HFFc6 (cell line): ENCODE measurements at regions not wholly inside any gene's neighbourhood (a gene's known extent, or its start where the extent isn't known, plus 50 kb on each side); places are given as distances from the start of the nearest gene placed in this dataset.

Experiments
- DNase-seq: peaks from one replicate; pipeline ENCODE4 v3.0.0-alpha.2; 2018
- H3K27ac Mint-ChIP-seq: 2 replicates; pipeline ENCODE4 v1.8.0; 2020; ENCODE audit warnings: mild to moderate bottlenecking, mixed read lengths
- H3K27me3 Mint-ChIP-seq: 2 replicates; pipeline ENCODE4 v1.8.0; 2021; ENCODE audit warnings: mild to moderate bottlenecking, moderate library complexity, mixed read lengths; ENCODE audit not compliant: insufficient read depth
- H3K36me3 Mint-ChIP-seq: 2 replicates; pipeline ENCODE4 v1.8.0; 2021; ENCODE audit warnings: low read depth, mixed read lengths
- H3K4me1 Mint-ChIP-seq: 2 replicates; pipeline ENCODE4 v1.8.0; 2020; ENCODE audit warnings: low read depth, mixed read lengths
- H3K4me3 Mint-ChIP-seq: 2 replicates; pipeline ENCODE4 v1.8.0; 2020; ENCODE audit warnings: mild to moderate bottlenecking, moderate library complexity, mixed read lengths
- H3K9me3 Mint-ChIP-seq: 2 replicates; pipeline ENCODE4 v1.8.0; 2020; ENCODE audit warnings: mild to moderate bottlenecking, mixed read lengths
- CTCF ChIP-seq: fragments of 200-600 bp; sonication (generic); IDR thresholded peaks from 2 replicates; pipeline ENCODE4 v1.5.0; 2021; ENCODE audit warnings: antibody characterized with exemption, mild to moderate bottlenecking

GRCh38 chr7:67599331-67600062 lies 602.9 kb downstream of the TYW1 start:
- Mint-ChIP-seq H3K4me1 (no peaks in the 10 kb centered on the region), H3K4me3 (no peak overlapping the region), H3K36me3 (no peaks in the 10 kb centered on the region; the same call in 1 of the 2 replicates), H3K27ac (no peak overlapping the region), H3K27me3 (0 out of 2 replicates have a peak, but pooled peaks cover 2% of the 10 kb centered on the region), H3K9me3 (peaks cover 23% of the 10 kb centered on the region; the same call in 1 of the 2 replicates)
- no peak for DNase-seq
- no peak for TF ChIP-seq CTCF

- 0 out of 2 replicates have a peak, but pooled peaks cover 2% of the 10 kb centered on the region for H3K27me3 Mint-ChIP-seq
- DNase-seq, result no peak
- peaks cover 25% of the 10 kb centered on the region for H3K9me3 Mint-ChIP-seq
- no peak overlapping the region for H3K27ac Mint-ChIP-seq
- no peak for TF ChIP-seq CTCF
- no peak overlapping the region for H3K4me3 Mint-ChIP-seq
- H3K36me3 Mint-ChIP-seq, result no peaks in the 10 kb centered on the region; the same call in 1 of the 2 replicates
- H3K4me1 Mint-ChIP-seq, result no peaks in the 10 kb centered on the region
These were observed 605.7 kb downstream of the TYW1 start for GRCh38 chr7:67602246-67602887.

- no peak for DNase-seq
- H3K27ac Mint-ChIP-seq, result no peak overlapping the region
- peaks cover 2% of the 10 kb centered on the region; the same call in 1 of the 2 replicates for H3K27me3 Mint-ChIP-seq
- TF ChIP-seq CTCF, result no peak
- H3K4me1 Mint-ChIP-seq, result no peaks in the 10 kb centered on the region
- H3K4me3 Mint-ChIP-seq, result no peak overlapping the region
- no peaks in the 10 kb centered on the region; the same call in 1 of the 2 replicates for H3K36me3 Mint-ChIP-seq
- H3K9me3 Mint-ChIP-seq, result peaks cover 28% of the 10 kb centered on the region
These were observed 608.1 kb downstream of the TYW1 start for GRCh38 chr7:67604461-67605386.

GRCh38 chr7:67608806-67609205 lies 612.2 kb downstream of the TYW1 start:
- Mint-ChIP-seq H3K9me3 (peaks cover 38% of the 10 kb centered on the region), H3K4me3 (no peak overlapping the region), H3K36me3 (no peaks in the 10 kb centered on the region), H3K27ac (no peak overlapping the region), H3K4me1 (no peaks in the 10 kb centered on the region), H3K27me3 (no peaks in the 10 kb centered on the region; the same call in 1 of the 2 replicates)
- no peak for DNase-seq
- no peak for TF ChIP-seq CTCF

- no peak for DNase-seq
- Mint-ChIP-seq H3K27me3 (peaks cover 2% of the 10 kb centered on the region), H3K4me1 (no peaks in the 10 kb centered on the region), H3K9me3 (peaks cover 34% of the 10 kb centered on the region), H3K4me3 (no peak overlapping the region), H3K36me3 (no peaks in the 10 kb centered on the region), H3K27ac (no peak overlapping the region)
- no peak for TF ChIP-seq CTCF
These were observed 614.3 kb downstream of the TYW1 start for GRCh38 chr7:67610897-67611296.
